B cell (primary cell): ENCODE measurements at regions not wholly inside any gene's neighbourhood (a gene's known extent, or its start where the extent isn't known, plus 50 kb on each side); places are given as distances from the start of the nearest gene placed in this dataset.

Experiments used
- ATAC-seq: fragments of 200-7000 bp; cut with Tn5 transposase; one replicate; pipeline ENCODE4 v1.10.0; 2021; ENCODE audit warnings: low read depth, mild to moderate bottlenecking, moderate number of reproducible peaks, moderate library complexity
- CTCF ChIA-PET: fragments of 350-600 bp; sonication (Branson Sonifier 250); formaldehyde crosslinking; loops from one replicate; lab custom pipeline; 2021; ENCODE audit warnings: antibody characterized with exemption, inconsistent platforms; lab: Charles Lee
- POLR2A ChIA-PET: fragments of 350-600 bp; sonication (Branson Sonifier 250); formaldehyde crosslinking; loops from one replicate; lab custom pipeline; 2021; ENCODE audit warnings: antibody characterized with exemption; lab: Charles Lee
- DNase-seq: peaks from one replicate; pipeline ENCODE4 v3.0.0; 2013
- H2AFZ ChIP-seq: 2 replicates; pipeline ENCODE4 v1.6.1; 2012; ENCODE audit warnings: mild to moderate bottlenecking, low read depth, low read length; ENCODE audit not compliant: insufficient read depth, poor library complexity, severe bottlenecking
- H3K27ac ChIP-seq, 2 donors: 1 replicate in 1 of 2; 2 replicates in 1 of 2; pipeline ENCODE4 v1.5.1; 2012 to 2013; ENCODE audit warnings: low read length in 2 of 2, mild to moderate bottlenecking in 2 of 2, moderate library complexity in 1 of 2
- H3K27me3 ChIP-seq, 4 experiments: fragments of 200-600 bp in 1 of 4; sonication (generic) in 1 of 4; replicated peaks in 1 of 4; 1 replicate in 2 of 4; 2 replicates in 2 of 4; pipeline versions ENCODE4 v1.6.1 to v1.7.0; 2013 to 2016; ENCODE audit warnings: low read length in 3 of 4, mild to moderate bottlenecking in 2 of 4, mixed read lengths in 1 of 4, moderate library complexity in 1 of 4; ENCODE audit not compliant: insufficient read depth in 4 of 4, control insufficient read depth in 3 of 4; ENCODE audit errors: control extremely low read depth in 1 of 4
- H3K36me3 ChIP-seq, 2 experiments: replicated peaks in 1 of 2; 1 replicate in 1 of 2; 2 replicates in 1 of 2; pipeline versions ENCODE4 v1.6.1 to v1.7.1; 2013; ENCODE audit warnings: low read length in 1 of 2; ENCODE audit not compliant: insufficient read depth in 2 of 2, control insufficient read depth in 1 of 2; ENCODE audit errors: control extremely low read depth in 1 of 2, extremely low read depth in 1 of 2
- H3K4me1 ChIP-seq, 2 donors: fragments of 200-600 bp in 1 of 2; sonication (generic) in 1 of 2; 1 replicate in 1 of 2; 2 replicates in 1 of 2; pipeline versions ENCODE4 v1.5.1 to v1.6.1; 2013 to 2017; ENCODE audit warnings: low read length in 2 of 2; ENCODE audit not compliant: control insufficient read depth in 2 of 2, insufficient read depth in 2 of 2
- H3K4me2 ChIP-seq: replicated peaks from 2 replicates; pipeline ENCODE3; 2012; ENCODE audit warnings: mild to moderate bottlenecking, low read depth, low read length; ENCODE audit not compliant: poor library complexity, severe bottlenecking
- H3K4me3 ChIP-seq, 5 experiments: fragments of 200-600 bp in 1 of 5; sonication (generic) in 1 of 5; 1 replicate in 3 of 5; 2 replicates in 2 of 5; pipeline versions ENCODE4 v1.5.1 to v1.7.0; 2011 to 2016; ENCODE audit warnings: low read length in 4 of 5, mild to moderate bottlenecking in 4 of 5, low read depth in 2 of 5, control low read depth in 1 of 5, moderate library complexity in 1 of 5; ENCODE audit not compliant: insufficient read depth in 1 of 5; ENCODE audit errors: control extremely low read depth in 1 of 5, extremely low read depth in 1 of 5
- H3K79me2 ChIP-seq: fragments of 200-600 bp; sonication (generic); one replicate; pipeline ENCODE4 v1.6.0; 2016; ENCODE audit warnings: low read length; ENCODE audit not compliant: control insufficient read depth, insufficient read depth
- H3K9ac ChIP-seq: fragments of 200-600 bp; sonication (generic); 2 replicates; pipeline ENCODE4 v1.6.1; 2017; ENCODE audit warnings: mild to moderate bottlenecking, low read length, moderate library complexity
- H3K9me3 ChIP-seq, 3 donors: one replicate each; pipeline versions ENCODE4 v1.6.1 to v1.7.1; 2013; ENCODE audit warnings: low read length in 2 of 3; ENCODE audit not compliant: control insufficient read depth in 2 of 3, insufficient read depth in 1 of 3; ENCODE audit errors: control extremely low read depth in 1 of 3
- H4K20me1 ChIP-seq: 2 replicates; pipeline ENCODE4 v1.6.0; 2012; ENCODE audit warnings: mild to moderate bottlenecking, low read length; ENCODE audit not compliant: insufficient read depth, control insufficient read depth, poor library complexity, severe bottlenecking
- H3K27ac Mint-ChIP-seq: one replicate; pipeline ENCODE4 v1.8.0; 2021; ENCODE audit warnings: mixed read lengths
- H3K27me3 Mint-ChIP-seq: one replicate; pipeline ENCODE4 v1.8.0; 2021; ENCODE audit warnings: mixed read lengths
- H3K4me1 Mint-ChIP-seq: one replicate; pipeline ENCODE4 v1.8.0; 2021; ENCODE audit warnings: mixed read lengths
- H3K4me3 Mint-ChIP-seq: one replicate; pipeline ENCODE4 v1.8.0; 2021; ENCODE audit warnings: mixed read lengths
- H3K9me3 Mint-ChIP-seq: one replicate; pipeline ENCODE4 v1.8.0; 2022; ENCODE audit warnings: mixed read lengths; ENCODE audit not compliant: insufficient read depth
- CTCF ChIP-seq: fragments of 200-600 bp; IDR thresholded peaks from one replicate; pipeline ENCODE4 v1.8.0; 2022; ENCODE audit warnings: antibody characterized with exemption, mild to moderate bottlenecking
- EZH2 ChIP-seq: IDR thresholded peaks from 2 replicates; pipeline ENCODE4 v1.6.1; 2012; ENCODE audit warnings: borderline replicate concordance, low read depth, mild to moderate bottlenecking, moderate library complexity, low read length; ENCODE audit not compliant: insufficient read depth, poor library complexity, severe bottlenecking
- whole genome bisulfite sequencing: methylation state at CpG from one replicate; pipeline ENCODE4 v1.1.5; 2013; ENCODE audit warnings: missing lambda C conversion rate; ENCODE audit not compliant: insufficient coverage; 5-methylcytosine and 5-hydroxymethylcytosine counted together
- intact Hi-C: fragments of 100-400 bp; cut with micrococcal nuclease; formaldehyde crosslinking; loops from one replicate; pipeline ENCODE4 v1.10.0; 2022

GRCh38 chr15:69824877-69825406, 272.8 kb downstream of the TLE3 start:
- TF ChIP-seq CTCF = no peak
- TF ChIP-seq EZH2 = no peak
- Histone ChIP-seq H2AFZ (no peak overlapping the region), H3K4me2 (no peak overlapping the region), H3K27me3 (peaks cover 0 to 10% (median 0%) of the 10 kb centered on the region in 4 experiments), H3K79me2 (no peaks in the 10 kb centered on the region), H3K4me1 (no peaks in the 10 kb centered on the region), H3K27ac (no peak overlapping the region), H3K36me3 (no peaks in the 10 kb centered on the region), H3K9ac (no peak overlapping the region), H4K20me1 (no peaks in the 10 kb centered on the region), H3K9me3 (no peaks in the 10 kb centered on the region), H3K4me3 (no peak overlapping the region)
- ChIA-PET CTCF (no interaction called here), POLR2A (no interaction called here)
- H3K4me3 Mint-ChIP-seq = no peak overlapping the region
- ATAC-seq (no peak), DNase-seq (no peak)
- no peak overlapping the region for H3K27ac Mint-ChIP-seq
- peaks cover 14% of the 10 kb centered on the region for H3K27me3 Mint-ChIP-seq
- intact Hi-C loops = no loop called here
- no peaks in the 10 kb centered on the region for H3K4me1 Mint-ChIP-seq
- 92% methylated on average over 2 of the region's 2 CpGs for WGBS
- no peaks in the 10 kb centered on the region for H3K9me3 Mint-ChIP-seq

DNA sequence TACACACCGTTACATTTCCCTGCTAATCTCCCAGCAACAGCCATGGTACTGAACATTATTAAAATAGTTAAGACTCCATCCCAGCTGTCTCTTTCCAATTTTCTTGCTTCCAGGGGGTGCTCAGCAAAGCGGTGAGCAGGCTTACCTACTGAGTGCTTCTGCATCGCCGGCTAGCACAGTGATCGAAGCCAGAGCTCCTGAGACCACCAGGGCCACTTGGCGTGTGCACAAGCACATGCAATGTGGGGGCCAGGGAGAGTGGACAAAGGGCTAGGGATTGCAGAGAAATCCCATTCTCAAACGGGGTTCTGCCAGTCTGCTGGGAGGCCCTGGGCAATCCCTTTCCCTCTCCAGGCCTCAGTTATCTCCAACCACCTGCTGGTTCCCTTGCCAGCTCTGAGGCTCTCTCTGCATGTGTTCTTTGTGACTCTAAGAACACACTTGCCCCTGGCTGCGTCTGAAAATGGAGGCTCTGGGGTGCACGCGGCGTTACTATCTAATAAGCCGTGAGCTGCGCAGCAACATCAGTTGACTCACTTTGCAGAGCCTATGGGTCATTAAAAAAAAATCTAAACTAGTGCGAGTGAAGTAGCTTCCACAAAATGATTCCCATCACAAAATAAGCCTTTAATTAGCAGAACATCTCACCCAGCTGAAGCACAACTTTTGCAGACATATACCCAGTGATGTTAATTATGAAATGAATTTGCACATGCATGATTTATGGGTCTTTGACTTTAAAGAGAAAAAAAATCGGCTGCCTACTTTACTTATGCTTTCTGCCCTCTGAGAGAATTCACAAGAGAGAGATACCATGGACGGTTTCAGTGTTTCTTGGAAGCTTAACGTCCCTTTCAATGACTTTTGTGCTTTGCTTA, 271.5 kb downstream of the TLE3 start:
- Histone ChIP-seq H2AFZ (no peak overlapping the region), H4K20me1 (no peaks in the 10 kb centered on the region), H3K9ac (no peak overlapping the region), H3K36me3 (no peaks in the 10 kb centered on the region), H3K27ac (no peak overlapping the region), H3K4me3 (no peak overlapping the region), H3K9me3 (no peaks in the 10 kb centered on the region), H3K79me2 (no peaks in the 10 kb centered on the region), H3K27me3 (peaks cover 0 to 10% (median 0%) of the 10 kb centered on the region in 4 experiments), H3K4me1 (no peaks in the 10 kb centered on the region), H3K4me2 (no peak overlapping the region)
- Mint-ChIP-seq H3K4me3 (no peak overlapping the region), H3K9me3 (no peaks in the 10 kb centered on the region), H3K27me3 (peaks cover 14% of the 10 kb centered on the region), H3K4me1 (no peaks in the 10 kb centered on the region), H3K27ac (no peak overlapping the region)
- no peak for DNase-seq
- WGBS = 95% methylated on average over 13 of the region's 17 CpGs
- TF ChIP-seq CTCF (no peak), EZH2 (no peak)
- intact Hi-C loops = no loop called here
- ChIA-PET POLR2A (no interaction called here), CTCF (no interaction called here)
- ATAC-seq = no peak
